Activated CD4-positive, CD25-positive, alpha-beta regulatory T cell treated with anti-CD3 and anti-CD28 coated beads, Interleukin-2, amount 50 U/mL, for 24 hours (primary cell): ENCODE measurements at regions not wholly inside any gene's neighbourhood (a gene's known extent, or its start where the extent isn't known, plus 50 kb on each side); places are given as distances from the start of the nearest gene placed in this dataset.

Experiments
- ATAC-seq, 2 donors: fragments of 150-1000 bp; cut with Tn5 transposase; one replicate each; pipeline ENCODE4 v1.10.0; 2021; ENCODE audit warnings: mild to moderate bottlenecking in 1 of 2, moderate library complexity in 1 of 2

GRCh38 chr20:43304598-43304997 lies 114.9 kb upstream of the PTPRT start:
- ATAC-seq: no peak

GRCh38 chr20:43302936-43303335 lies 113.2 kb upstream of the PTPRT start:
- no peak for ATAC-seq

- ATAC-seq: no peak
Observed at GRCh38 chr20:43300901-43301300, 111.2 kb upstream of the PTPRT start.

- no peak for ATAC-seq
Observed at GRCh38 chr20:43295781-43296180, 106.1 kb upstream of the PTPRT start.

GRCh38 chr20:43295263-43295662 lies 105.6 kb upstream of the PTPRT start:
- no peak for ATAC-seq

- ATAC-seq: no peak
Observed at GRCh38 chr20:43294031-43294430, 104.3 kb upstream of the PTPRT start.

- ATAC-seq: no peak
Observed at GRCh38 chr20:43293068-43293786, 103.5 kb upstream of the PTPRT start.

GRCh38 chr20:43292222-43292621 lies 102.5 kb upstream of the PTPRT start:
- no peak for ATAC-seq

GRCh38 chr20:43287637-43288036 lies 97.9 kb upstream of the PTPRT start:
- ATAC-seq: no peak

- ATAC-seq: no peak
Observed at GRCh38 chr20:43285170-43285569, 95.5 kb upstream of the PTPRT start.

GRCh38 chr20:43284486-43284885 lies 94.8 kb upstream of the PTPRT start:
- ATAC-seq: no peak

- no peak for ATAC-seq
Observed at GRCh38 chr20:43283126-43283525, 93.4 kb upstream of the PTPRT start.

GRCh38 chr20:43271980-43272379 lies 82.3 kb upstream of the PTPRT start:
- no peak for ATAC-seq

- ATAC-seq: no peak
Observed at GRCh38 chr20:43265449-43265848, 75.7 kb upstream of the PTPRT start.

- no peak for ATAC-seq
Observed at GRCh38 chr20:43263226-43263625, 73.5 kb upstream of the PTPRT start.

- ATAC-seq: no peak
Observed at GRCh38 chr20:43262341-43262740, 72.6 kb upstream of the PTPRT start.

- no peak for ATAC-seq
Observed at GRCh38 chr20:43255877-43256276, 66.2 kb upstream of the PTPRT start.

- no peak for ATAC-seq
Observed at GRCh38 chr20:43252761-43253160, 63.1 kb upstream of the PTPRT start.

- ATAC-seq: no peak
Observed at GRCh38 chr20:43248341-43248740, 58.6 kb upstream of the PTPRT start.

GRCh38 chr20:43247361-43247760 lies 57.7 kb upstream of the PTPRT start:
- ATAC-seq: no peak

GRCh38 chr20:43244647-43245046 lies 54.9 kb upstream of the PTPRT start:
- ATAC-seq: no peak

- ATAC-seq: no peak
Observed at GRCh38 chr20:43243672-43244269, 54.1 kb upstream of the PTPRT start.

- ATAC-seq: no peak
Observed at GRCh38 chr20:43241057-43241702, 51.5 kb upstream of the PTPRT start.
